IMR-90 (cell line): ENCODE measurements at regions not wholly inside any gene's neighbourhood (a gene's known extent, or its start where the extent isn't known, plus 50 kb on each side); places are given as distances from the start of the nearest gene placed in this dataset.

Experiments
- ATAC-seq: fragments of 200-7000 bp; cut with Tn5 transposase; 2 replicates; pipeline ENCODE4 v1.9.1; 2020; ENCODE audit warnings: low read depth, mild to moderate bottlenecking, moderate library complexity
- BruUV-seq: library from RNA; stranded (reverse); fragments of 400-500 nt; replicated peaks from 2 replicates; lab custom pipeline; 2021; lab: Mats Ljungman, UMichigan
- CTCF ChIA-PET: fragments of 300-600 bp; formaldehyde crosslinking; extraction: SDS; loops from one replicate; lab custom pipeline; 2021; ENCODE audit warnings: antibody characterized with exemption; lab: Yijun Ruan, JAX
- POLR2A ChIA-PET: fragments of 300-600 bp; sonication (Branson Sonifier 250); formaldehyde crosslinking; loops from one replicate; lab custom pipeline; 2022; ENCODE audit warnings: antibody characterized with exemption; ENCODE audit not compliant: unreplicated experiment; lab: Charles Lee
- DNase-seq: peaks from one replicate; pipeline ENCODE4 v3.0.0; 2013
- H2AFZ ChIP-seq: replicated peaks from 2 replicates; pipeline ENCODE3; 2013; ENCODE audit warnings: low read length, mild to moderate bottlenecking; ENCODE audit not compliant: poor library complexity
- H2AK5ac ChIP-seq: 2 replicates; pipeline ENCODE4 v1.6.1; 2013; ENCODE audit warnings: low read depth, low read length, inconsistent platforms
- H2AK9ac ChIP-seq: replicated peaks from 2 replicates; pipeline ENCODE3; 2013; ENCODE audit warnings: mild to moderate bottlenecking, low read depth, low read length, moderate library complexity; ENCODE audit not compliant: poor library complexity
- H2BK120ac ChIP-seq: 2 replicates; pipeline ENCODE4 v1.6.1; 2013; ENCODE audit warnings: low read depth, low read length, inconsistent platforms
- H2BK15ac ChIP-seq: 3 replicates; pipeline ENCODE4 v1.6.1; 2013; ENCODE audit warnings: low read depth, low read length, inconsistent platforms
- H2BK20ac ChIP-seq: 2 replicates; pipeline ENCODE4 v1.6.1; 2013; ENCODE audit warnings: low read depth, mild to moderate bottlenecking, inconsistent platforms, low read length, moderate library complexity
- H2BK5ac ChIP-seq: 2 replicates; pipeline ENCODE4 v1.6.1; 2013; ENCODE audit warnings: mild to moderate bottlenecking, low read depth, low read length, inconsistent platforms; ENCODE audit not compliant: poor library complexity, severe bottlenecking
- H3K14ac ChIP-seq: replicated peaks from 2 replicates; pipeline ENCODE4 v1.6.1; 2013; ENCODE audit warnings: low read depth, low read length, inconsistent platforms
- H3K18ac ChIP-seq: 2 replicates; pipeline ENCODE4 v1.6.1; 2013; ENCODE audit warnings: low read depth, low read length, control low read depth
- H3K23ac ChIP-seq: 2 replicates; pipeline ENCODE4 v1.6.1; 2013; ENCODE audit warnings: low read depth, low read length, inconsistent platforms
- H3K27ac ChIP-seq: 2 replicates; pipeline ENCODE4 v1.5.1; 2013; ENCODE audit warnings: mild to moderate bottlenecking, control low read depth, low read length; ENCODE audit not compliant: insufficient read depth
- H3K27me3 ChIP-seq: 2 replicates; pipeline ENCODE4 v1.6.1; 2013; ENCODE audit warnings: low read length; ENCODE audit not compliant: control insufficient read depth, insufficient read depth
- H3K36me3 ChIP-seq: 2 replicates; pipeline ENCODE4 v1.6.1; 2013; ENCODE audit warnings: low read length, mixed read lengths; ENCODE audit not compliant: control insufficient read depth, insufficient read depth
- H3K4ac ChIP-seq: 2 replicates; pipeline ENCODE4 v1.6.1; 2013; ENCODE audit warnings: low read depth, low read length, inconsistent platforms
- H3K4me1 ChIP-seq: 2 replicates; pipeline ENCODE4 v1.6.1; 2013; ENCODE audit warnings: low read length, mixed read lengths; ENCODE audit not compliant: control insufficient read depth, insufficient read depth
- H3K4me2 ChIP-seq: 2 replicates; pipeline ENCODE4 v1.6.1; 2013; ENCODE audit warnings: low read depth, mild to moderate bottlenecking, control low read depth, low read length, moderate library complexity
- H3K4me3 ChIP-seq: 2 replicates; pipeline ENCODE4 v1.5.1; 2013; ENCODE audit warnings: low read depth, mild to moderate bottlenecking, control low read depth, low read length, moderate library complexity; ENCODE audit not compliant: insufficient read depth
- H3K56ac ChIP-seq: 2 replicates; pipeline ENCODE4 v1.6.1; 2013; ENCODE audit warnings: low read length, inconsistent platforms; ENCODE audit not compliant: insufficient read depth; ENCODE audit errors: extremely low read depth
- H3K79me1 ChIP-seq, 2 experiments: 2 replicates each; pipeline ENCODE4 v1.6.1; 2013; ENCODE audit warnings: low read length in 2 of 2, inconsistent platforms in 1 of 2, low read depth in 1 of 2
- H3K9ac ChIP-seq: 2 replicates; pipeline ENCODE4 v1.6.1; 2013; ENCODE audit warnings: low read depth, low read length, control low read depth
- H3K9me1 ChIP-seq: 2 replicates; pipeline ENCODE4 v1.6.1; 2013; ENCODE audit warnings: low read length, inconsistent platforms; ENCODE audit not compliant: insufficient read depth
- H3K9me3 ChIP-seq: 2 replicates; pipeline ENCODE4 v1.6.1; 2013; ENCODE audit warnings: low read length; ENCODE audit not compliant: control insufficient read depth, insufficient read depth
- H4K20me1 ChIP-seq: 2 replicates; pipeline ENCODE4 v1.6.1; 2013; ENCODE audit warnings: low read length, inconsistent platforms; ENCODE audit not compliant: insufficient read depth
- H4K5ac ChIP-seq: 2 replicates; pipeline ENCODE4 v1.6.1; 2013; ENCODE audit warnings: mild to moderate bottlenecking, low read depth, low read length, control low read depth
- H4K8ac ChIP-seq, 2 experiments: 2 replicates each; pipeline ENCODE4 v1.6.1; 2013; ENCODE audit warnings: low read depth in 2 of 2, low read length in 2 of 2, control low read depth in 1 of 2, inconsistent platforms in 1 of 2
- H4K91ac ChIP-seq: 2 replicates; pipeline ENCODE4 v1.6.1; 2013; ENCODE audit warnings: low read depth, low read length, inconsistent platforms; ENCODE audit not compliant: insufficient read depth
- BHLHE40 ChIP-seq: fragments of 150-350 bp; IDR thresholded peaks from 2 replicates; pipeline ENCODE4 v1.6.1; 2016; ENCODE audit warnings: mild to moderate bottlenecking, low read depth, low read length
- CHD1 ChIP-seq: IDR thresholded peaks from 2 replicates; pipeline ENCODE4 v1.6.1; 2012; ENCODE audit warnings: low read depth, low read length, improper control_type of control experiment
- NFE2L2 ChIP-seq: fragments of 150-350 bp; IDR thresholded peaks from 2 replicates; pipeline ENCODE4 v1.6.1; 2016; ENCODE audit warnings: low read depth, mild to moderate bottlenecking, low read length
- RAD21 ChIP-seq: IDR thresholded peaks from 2 replicates; pipeline ENCODE4 v1.6.1; 2012; ENCODE audit warnings: low read length, improper control_type of control experiment
- RFX5 ChIP-seq: IDR thresholded peaks from 2 replicates; pipeline ENCODE4 v1.8.0; 2012; ENCODE audit warnings: low read depth, mild to moderate bottlenecking, low read length, moderate library complexity
- SMC3 ChIP-seq: fragments of 150-350 bp; IDR thresholded peaks from 2 replicates; pipeline ENCODE4 v1.6.1; 2016; ENCODE audit warnings: low read depth, mild to moderate bottlenecking, antibody characterized with exemption, low read length, moderate library complexity
- WGBS, 2 experiments: methylation state at CpG; one replicate each; pipeline versions ENCODE4 v1.1.5 to v1.1.7; 2013; ENCODE audit warnings: missing lambda C conversion rate in 2 of 2; ENCODE audit not compliant: insufficient read length in 1 of 2; ENCODE audit errors: extremely low coverage in 2 of 2; 5-methylcytosine and 5-hydroxymethylcytosine counted together
- dilution Hi-C: fragments of 300-500 bp; cut with HindIII; formaldehyde crosslinking; loops from one replicate; pipeline ENCODE4 v1.14.3; 2018; ENCODE audit warnings: low sequenced_read_pairs; ENCODE audit not compliant: unreplicated experiment
- in situ Hi-C: fragments of 300-500 bp; cut with MboI; formaldehyde crosslinking; loops from 3 replicates; pipeline ENCODE4 v1.14.3; 2019; ENCODE audit warnings: low sequenced_read_pairs, inconsistent platforms, mixed read lengths
- intact Hi-C: fragments of 100-400 bp; cut with micrococcal nuclease; formaldehyde crosslinking; loops from 2 replicates; pipeline ENCODE4 v1.10.0; 2022

- no peak for ATAC-seq
- no peak overlapping the region for H2AK9ac ChIP-seq
- H3K9ac ChIP-seq: no peak overlapping the region
- no peaks in the 10 kb centered on the region for H3K9me1 ChIP-seq
- H4K8ac ChIP-seq: no peak overlapping the region
- no peak overlapping the region for H3K14ac ChIP-seq
- H2AK5ac ChIP-seq: no peak overlapping the region
- no peaks in the 10 kb centered on the region for H3K79me1 ChIP-seq
- H3K4me3 ChIP-seq: no peak overlapping the region
- no peaks in the 10 kb centered on the region for H4K20me1 ChIP-seq
- in situ Hi-C loops: no loop called here
- no peak overlapping the region for H3K23ac ChIP-seq
- H3K18ac ChIP-seq: no peak overlapping the region
- H3K4ac ChIP-seq: no peak overlapping the region
- no peak overlapping the region for H2BK5ac ChIP-seq
- no peak overlapping the region for H2BK120ac ChIP-seq
- H4K5ac ChIP-seq: no peak overlapping the region
- intact Hi-C loops: no loop called here
- no peak overlapping the region for H3K4me2 ChIP-seq
- no peak overlapping the region for H3K27ac ChIP-seq
- POLR2A ChIA-PET: no interaction called here
- H2BK20ac ChIP-seq: no peak overlapping the region
- DNase-seq: no peak
- no peak overlapping the region for H2BK15ac ChIP-seq
- no peak overlapping the region for H3K56ac ChIP-seq
- no peaks in the 10 kb centered on the region for H3K36me3 ChIP-seq
- dilution Hi-C loops: no loop called here
- CTCF ChIA-PET: no interaction called here
- BruUV-seq: no TSS peak
- no peak overlapping the region for H2AFZ ChIP-seq
- peaks cover 3% of the 10 kb centered on the region for H3K27me3 ChIP-seq
- TF ChIP-seq RAD21: no peak
- no peak for TF ChIP-seq RFX5
- TF ChIP-seq NFE2L2: no peak
- no peak for TF ChIP-seq CHD1
- TF ChIP-seq SMC3: no peak
- no peak for TF ChIP-seq BHLHE40
- H3K9me3 ChIP-seq: no peaks in the 10 kb centered on the region
- no peaks in the 10 kb centered on the region for H3K4me1 ChIP-seq
- WGBS, 2 experiments: no CpG with 5 or more reads among the region's 3 CpGs
- no peak overlapping the region for H4K91ac ChIP-seq
These were observed 171.2 kb upstream of the EGLN3 start for GRCh38 chr14:34122081-34122480.
